ENCODE measurements at regions not wholly inside any gene's neighbourhood (a gene's known extent, or its start where the extent isn't known, plus 50 kb on each side); places are given as distances from the start of the nearest gene placed in this dataset.
A peak's percentile ranks its signal among the peaks of the same experiment; 100 is the strongest.

GRCh38 chr21:31560479-31560878, 99.0 kb upstream of the SOD1 start:
- H3K4me1 ChIP-seq = peaks cover 0 to 27% (median 14%) of the 10 kb centered on the region in 12 donors
- ATAC-seq = no peak
- H3K36me3 ChIP-seq = no peaks in the 10 kb centered on the region
- WGBS, 4 donors = 80 to 88% (median 84%) methylated on average over 6 of the region's 6 CpGs
- intact Hi-C loops (cut with DNase I) = no loop called here
- H3K4me3 ChIP-seq = no peak overlapping the region
- H3K27me3 ChIP-seq = peaks cover 14 to 50% (median 32%) of the 10 kb centered on the region in 9 donors
- no peak for DNase-seq
- TF ChIP-seq POLR2A (IDR thresholded peaks at IDR 0.05) = no peak
- TF ChIP-seq CTCF (IDR thresholded peaks at IDR 0.05) = no peak
- H3K27ac ChIP-seq = no peak overlapping the region
- H3K9me3 ChIP-seq = no peaks in the 10 kb centered on the region

GRCh38 chr21:31559368-31560119, 99.9 kb upstream of the SOD1 start:
- intact Hi-C loops (cut with DNase I) = no loop called here
- 2 to 5% (median 3%) methylated on average over 38 to 54 of the region's 54 CpGs for WGBS, 4 donors
- Histone ChIP-seq H3K27ac (no peak overlapping the region), H3K27me3 (peaks cover 14 to 53% (median 34%) of the 10 kb centered on the region in 9 donors), H3K4me3 (peak overlapping the region; percentile 33 to 91 (median 66)), H3K9me3 (no peaks in the 10 kb centered on the region), H3K4me1 (peaks cover 0 to 27% (median 14%) of the 10 kb centered on the region in 12 donors), H3K36me3 (no peaks in the 10 kb centered on the region)
- peak; percentile 89 to 95 (median 93) for DNase-seq
- TF ChIP-seq POLR2A (IDR thresholded peaks at IDR 0.05) (no peak), CTCF (IDR thresholded peaks at IDR 0.05) (no peak)
- ATAC-seq = peak; percentile 84 to 98 (median 92)

DNA sequence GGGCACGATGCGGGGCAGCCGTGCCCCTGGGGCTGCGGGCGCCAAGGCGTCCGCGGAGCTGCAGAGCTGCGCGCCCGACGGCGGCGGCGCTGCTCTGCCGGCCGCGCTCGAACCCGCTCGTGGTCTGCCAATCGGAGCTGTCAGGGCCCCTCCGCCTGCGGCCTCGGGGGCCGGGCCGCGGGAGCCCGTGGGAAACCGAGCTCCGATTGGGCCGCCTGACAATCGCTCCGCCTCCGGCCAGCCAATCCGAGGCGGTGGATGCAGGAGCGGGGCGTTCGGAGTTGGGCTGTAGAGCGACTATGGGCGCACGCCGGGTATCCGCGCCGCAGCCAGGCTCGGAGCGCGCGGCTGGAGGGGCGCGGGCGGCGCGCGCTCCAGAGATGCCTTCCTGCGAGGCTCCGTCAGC, 100.5 kb upstream of the SOD1 start:
- TF ChIP-seq CTCF (IDR thresholded peaks at IDR 0.05) (peak in 4 of 12 donors; percentile 16 to 29 (median 26)), POLR2A (IDR thresholded peaks at IDR 0.05) (no peak)
- no peaks in the 10 kb centered on the region for H3K9me3 ChIP-seq
- H3K4me3 ChIP-seq = peak overlapping the region; percentile 33 to 91 (median 66)
- peaks cover 14 to 53% (median 34%) of the 10 kb centered on the region in 9 donors for H3K27me3 ChIP-seq
- intact Hi-C loops (cut with DNase I) = no loop called here
- H3K4me1 ChIP-seq = peaks cover 0 to 27% (median 14%) of the 10 kb centered on the region in 12 donors
- H3K36me3 ChIP-seq = no peaks in the 10 kb centered on the region
- no peak overlapping the region for H3K27ac ChIP-seq
- ATAC-seq (peak; percentile 79 to 99 (median 97)), DNase-seq (peak; percentile 85 to 91 (median 90))
- 0 to 1% (median 1%) methylated on average over 5 to 59 of the region's 59 CpGs for WGBS, 4 donors

DNA sequence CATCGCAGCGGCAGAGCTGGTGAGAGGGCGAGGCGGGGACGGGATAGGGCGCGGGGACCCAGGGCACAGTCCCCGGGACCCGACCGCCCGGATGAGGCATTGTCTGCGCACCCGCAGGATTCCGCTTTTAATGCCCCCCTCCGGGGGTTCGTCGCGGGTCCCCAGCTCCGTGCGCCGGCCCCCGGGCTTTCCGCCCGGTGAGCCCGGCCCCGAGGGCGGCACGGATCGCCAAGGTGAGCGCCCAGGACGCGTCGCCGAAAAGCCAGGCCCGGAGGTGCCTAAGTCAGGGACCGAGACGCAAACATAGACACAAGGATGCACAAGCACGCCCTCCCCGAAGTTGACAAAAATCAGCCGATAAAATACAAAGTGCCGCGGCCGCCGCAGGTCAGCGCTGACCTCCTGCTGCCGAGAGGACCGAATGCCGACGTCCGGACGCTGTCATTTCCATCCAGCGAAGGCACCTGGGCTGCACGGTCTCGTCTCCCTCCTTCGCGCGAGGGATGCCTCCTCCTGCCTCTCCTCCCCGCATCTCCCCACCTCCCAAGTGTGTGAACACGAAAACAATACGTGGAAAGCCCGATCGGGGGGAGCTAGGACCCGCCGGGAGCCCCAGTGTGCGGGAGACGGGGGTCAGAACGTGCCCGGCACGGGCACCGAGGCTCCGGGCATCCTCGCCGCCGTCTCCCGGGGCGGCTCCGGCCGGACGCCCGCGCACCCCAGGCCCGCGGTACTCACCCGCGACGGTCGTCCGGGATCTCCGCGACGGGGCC, 101.1 kb upstream of the SOD1 start:
- H3K36me3 ChIP-seq = no peaks in the 10 kb centered on the region
- TF ChIP-seq POLR2A (IDR thresholded peaks at IDR 0.05) (no peak), CTCF (IDR thresholded peaks at IDR 0.05) (no peak)
- ATAC-seq = no peak
- H3K27me3 ChIP-seq = peaks cover 14 to 53% (median 34%) of the 10 kb centered on the region in 9 donors
- 0 to 1% (median 1%) methylated on average over 14 to 91 of the region's 91 CpGs for WGBS, 4 donors
- intact Hi-C loops (cut with DNase I) = no loop called here
- H3K27ac ChIP-seq = no peak overlapping the region
- peak overlapping the region; percentile 33 to 91 (median 66) for H3K4me3 ChIP-seq
- H3K9me3 ChIP-seq = no peaks in the 10 kb centered on the region
- no peak for DNase-seq
- H3K4me1 ChIP-seq = peaks cover 0 to 27% (median 14%) of the 10 kb centered on the region in 12 donors
